ENCODE measurements at regions not wholly inside any gene's neighbourhood (a gene's known extent, or its start where the extent isn't known, plus 50 kb on each side); places are given as distances from the start of the nearest gene placed in this dataset.
A peak's percentile ranks its signal among the peaks of the same experiment; 100 is the strongest.

DNA sequence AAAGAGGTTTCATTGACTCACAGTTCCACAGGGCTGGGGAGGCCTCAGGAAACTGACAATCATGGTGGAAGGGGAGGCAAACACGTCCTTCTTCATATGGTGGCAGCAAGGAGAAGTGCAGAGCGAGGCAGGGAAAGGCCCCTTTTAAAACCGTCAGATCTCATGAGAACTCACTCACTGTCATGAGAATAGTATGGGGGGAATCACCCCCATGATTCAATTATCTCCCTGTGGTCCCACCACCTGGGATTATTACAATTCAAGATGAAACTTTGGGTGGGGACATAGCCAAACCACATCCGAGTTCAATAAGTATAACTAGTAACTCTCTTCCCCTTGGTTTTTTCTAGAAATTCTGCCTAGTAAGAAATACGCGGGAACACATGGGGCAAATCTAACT, 94.9 kb downstream of the AXIN2 start:
- no peaks in the 10 kb centered on the region for H3K27me3 ChIP-seq
- intact Hi-C loops (cut with DNase I), result no loop called here
- TF ChIP-seq POLR2A (IDR thresholded peaks at IDR 0.05), result no peak
- no peak for TF ChIP-seq CTCF (IDR thresholded peaks at IDR 0.05)
- no peak overlapping the region for H3K27ac ChIP-seq
- no peak overlapping the region for H3K4me3 ChIP-seq
- no peaks in the 10 kb centered on the region for H3K36me3 ChIP-seq (replicated peaks in 1 of 2)
- no peaks in the 10 kb centered on the region for H3K4me1 ChIP-seq (replicated peaks in 1 of 2)
- H3K9me3 ChIP-seq (replicated peaks in 1 of 3), result no peaks in the 10 kb centered on the region
- WGBS, 4 donors, result 86 to 93% (median 91%) methylated on average over 5 to 6 of the region's 6 CpGs
- no peak for DNase-seq

DNA sequence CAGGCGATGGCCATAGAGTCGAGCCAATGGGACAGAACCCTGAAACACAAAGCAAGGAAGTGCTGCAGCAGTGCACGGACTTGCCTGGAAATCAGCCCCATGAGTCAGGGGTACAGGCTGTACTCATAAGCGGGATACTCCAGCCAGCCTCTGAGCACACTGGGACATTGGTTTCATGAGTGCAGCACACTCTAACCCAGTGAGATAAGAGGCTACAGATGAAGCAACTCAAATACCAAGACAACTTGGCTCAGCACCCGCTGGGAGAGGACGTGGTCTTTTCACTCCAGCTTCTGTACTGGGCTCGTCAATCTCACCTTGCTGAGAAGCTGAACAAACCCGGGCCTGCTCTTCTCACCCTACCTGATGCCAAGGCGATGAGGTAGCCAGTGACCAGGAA, 98.2 kb downstream of the AXIN2 start:
- Histone ChIP-seq H3K36me3 (replicated peaks in 1 of 2) (no peaks in the 10 kb centered on the region), H3K4me1 (replicated peaks in 1 of 2) (no peaks in the 10 kb centered on the region), H3K27me3 (no peaks in the 10 kb centered on the region), H3K27ac (peak overlapping the region in 1 of 5 donors; percentile 70), H3K9me3 (replicated peaks in 1 of 3) (no peaks in the 10 kb centered on the region), H3K4me3 (no peak overlapping the region)
- no peak for TF ChIP-seq CTCF (IDR thresholded peaks at IDR 0.05)
- TF ChIP-seq POLR2A (IDR thresholded peaks at IDR 0.05), result no peak
- intact Hi-C loops (cut with DNase I), result no loop called here
- peak in 6 of 7 donors; percentile 39 to 80 (median 42) for DNase-seq
- 75 to 84% (median 79%) methylated on average over 5 to 9 of the region's 9 CpGs for WGBS, 4 donors

DNA sequence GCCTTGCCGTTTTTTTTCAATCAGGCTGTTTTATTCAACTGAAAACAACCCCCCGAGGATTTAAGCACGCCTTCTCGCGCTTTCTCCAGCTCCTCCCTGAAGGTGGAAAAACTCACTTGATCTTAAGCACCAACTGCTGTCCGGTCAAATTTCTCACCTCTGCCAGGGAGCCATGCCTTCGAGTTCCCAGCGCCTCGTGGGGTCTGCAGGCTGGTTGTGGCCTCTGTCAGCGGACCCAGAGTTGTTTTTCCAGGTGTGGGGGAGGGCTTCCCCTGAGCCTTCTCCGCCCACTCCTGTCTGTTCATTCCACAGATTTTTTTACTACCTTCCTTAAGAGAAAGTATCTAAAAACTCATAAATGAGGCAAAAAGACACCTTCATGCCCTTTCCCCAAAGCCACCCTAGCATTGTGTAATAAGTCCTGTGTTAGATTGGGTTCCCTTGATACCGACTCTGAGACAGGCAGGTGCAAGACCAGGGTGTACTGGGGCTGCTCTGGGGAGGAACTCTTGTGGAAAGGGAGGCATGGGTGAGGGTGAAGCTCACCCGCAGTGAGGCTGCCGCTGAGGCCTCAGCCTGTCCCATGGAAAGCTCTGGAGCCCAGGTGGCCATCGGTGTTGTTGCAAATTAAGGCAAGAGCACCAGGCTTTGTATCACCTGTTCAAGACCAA, 101.6 kb downstream of the AXIN2 start:
- Histone ChIP-seq H3K4me1 (replicated peaks in 1 of 2) (no peaks in the 10 kb centered on the region), H3K27me3 (no peaks in the 10 kb centered on the region), H3K27ac (no peak overlapping the region), H3K9me3 (replicated peaks in 1 of 3) (no peaks in the 10 kb centered on the region), H3K4me3 (no peak overlapping the region), H3K36me3 (replicated peaks in 1 of 2) (no peaks in the 10 kb centered on the region)
- TF ChIP-seq CTCF (IDR thresholded peaks at IDR 0.05) (no peak), POLR2A (IDR thresholded peaks at IDR 0.05) (no peak)
- WGBS, 4 donors, result 62 to 69% (median 66%) methylated on average over 15 of the region's 15 CpGs
- no peak for DNase-seq
- intact Hi-C loops (cut with DNase I), result no loop called here

DNA sequence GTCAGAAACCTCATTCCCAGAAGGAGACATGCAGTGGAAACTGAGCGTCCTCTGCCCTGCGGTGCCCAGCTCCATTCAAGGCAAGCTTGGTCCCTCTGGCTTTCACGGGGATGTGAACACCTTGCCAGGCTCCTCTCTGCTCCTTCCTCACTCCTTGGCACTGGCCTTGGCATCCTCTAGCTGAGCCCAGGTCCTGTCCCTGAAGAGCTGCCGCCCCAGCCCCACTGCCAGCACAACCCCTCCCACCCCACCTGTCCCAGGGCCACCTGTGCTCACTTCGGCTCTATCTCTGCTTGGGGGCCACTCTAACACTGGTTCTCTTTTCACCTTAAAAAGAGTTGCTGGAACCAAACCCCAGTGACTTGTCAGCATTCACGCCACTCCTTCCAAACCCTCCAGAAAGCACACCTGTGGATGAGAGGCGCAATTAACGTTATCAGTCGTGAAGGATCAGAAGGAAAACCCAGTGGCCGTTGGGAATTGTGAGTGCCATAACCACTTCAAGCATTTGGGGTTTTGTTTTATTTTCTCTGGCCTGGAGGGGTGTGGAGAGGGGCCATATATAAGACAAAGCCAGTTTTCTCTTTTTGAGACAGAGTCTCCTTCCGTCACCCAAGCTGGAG, 103.7 kb downstream of the AXIN2 start:
- Histone ChIP-seq H3K4me3 (no peak overlapping the region), H3K36me3 (replicated peaks in 1 of 2) (no peaks in the 10 kb centered on the region), H3K4me1 (replicated peaks in 1 of 2) (no peaks in the 10 kb centered on the region), H3K27me3 (no peaks in the 10 kb centered on the region), H3K9me3 (replicated peaks in 1 of 3) (no peaks in the 10 kb centered on the region), H3K27ac (no peak overlapping the region)
- intact Hi-C loops (cut with DNase I), result no loop called here
- no peak for DNase-seq
- 82 to 87% (median 84%) methylated on average over 11 of the region's 11 CpGs for WGBS, 4 donors
- TF ChIP-seq POLR2A (IDR thresholded peaks at IDR 0.05) (no peak), CTCF (IDR thresholded peaks at IDR 0.05) (no peak)
